UCSD-AML1 (cell line): ENCODE measurements at regions not wholly inside any gene's neighbourhood (a gene's known extent, or its start where the extent isn't known, plus 50 kb on each side); places are given as distances from the start of the nearest gene placed in this dataset.
"Not testable (repeated sequence)": the region's sequence is repeated elsewhere in the genome, so short reads cannot be mapped to it uniquely, and the experiment has no call there.

Experiments used
- DNase-seq: peaks from one replicate; lab custom pipeline; 2025; ENCODE audit not compliant: unreplicated experiment; lab: John Stamatoyannopoulos, UW

DNA sequence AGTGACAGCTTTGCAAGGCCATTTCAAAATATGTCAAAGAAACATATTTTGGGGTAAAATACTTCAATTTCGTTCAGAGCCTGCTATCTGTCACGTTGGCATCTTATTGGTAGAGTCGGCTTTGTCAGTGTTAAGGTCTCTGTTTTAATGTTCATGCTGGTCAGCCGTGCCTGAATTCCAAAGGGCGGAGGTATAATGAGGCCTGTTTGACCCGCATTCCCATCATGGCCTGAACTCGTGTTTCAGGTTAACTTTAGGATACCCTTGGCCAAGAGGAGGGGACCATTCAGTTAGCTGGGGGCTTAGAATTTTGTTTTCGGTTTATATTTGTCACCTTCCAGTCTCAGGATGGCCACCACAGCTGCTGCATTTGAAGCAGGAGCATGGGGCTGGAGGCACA is 236.4 kb downstream of the NFATC2 start:
- DNase-seq = no peak

GRCh38 chr20:51305316-51306052 is 237.0 kb downstream of the NFATC2 start:
- DNase-seq = no peak

DNA sequence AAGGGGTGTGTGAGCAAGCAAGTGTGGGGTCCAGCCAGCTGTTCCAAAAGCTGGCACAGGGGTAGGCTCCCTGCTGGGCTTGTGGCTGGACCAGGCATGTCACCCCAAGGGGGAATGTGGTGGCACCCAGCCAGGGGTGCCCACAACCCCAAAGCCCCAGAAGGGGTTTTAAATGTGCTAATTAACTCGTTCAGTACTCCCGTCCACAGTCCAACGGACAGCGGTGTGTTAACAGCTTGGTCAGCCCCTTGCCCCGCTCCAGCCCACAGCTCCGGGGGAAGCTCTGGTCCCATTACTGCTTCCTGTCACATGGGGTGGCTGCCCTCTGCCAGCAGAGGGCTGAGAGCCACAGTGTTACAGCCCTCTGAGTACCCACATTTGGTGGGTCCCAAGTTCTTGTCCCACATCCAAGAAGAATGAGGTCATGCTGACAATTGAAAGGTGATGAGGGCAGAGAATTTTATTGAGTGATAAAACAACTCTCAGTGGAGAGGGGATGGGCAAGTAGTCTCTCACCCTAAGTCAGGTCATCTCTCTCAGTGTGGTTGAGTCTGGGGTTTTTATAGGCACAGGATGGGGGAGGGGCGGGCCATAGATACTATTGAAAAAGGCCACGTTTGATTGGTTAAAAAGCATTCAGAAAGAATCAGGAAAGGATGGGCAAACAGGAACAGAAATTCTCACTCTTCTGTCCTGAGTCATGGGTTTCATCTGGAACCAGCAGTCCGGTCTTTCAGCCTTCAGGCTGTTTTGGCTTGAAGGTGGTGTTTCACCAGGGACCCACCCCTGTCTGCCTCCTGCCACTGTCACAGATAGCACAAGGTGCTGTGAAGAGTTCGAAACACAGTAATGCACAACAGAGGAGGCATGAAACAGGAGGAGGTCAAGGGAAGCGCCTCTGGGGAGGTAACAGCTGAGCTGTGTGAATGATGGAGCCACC is 238.5 kb downstream of the NFATC2 start:
- no peak for DNase-seq

GRCh38 chr20:51301026-51301425 is 241.5 kb downstream of the NFATC2 start:
- DNase-seq = no peak

DNA sequence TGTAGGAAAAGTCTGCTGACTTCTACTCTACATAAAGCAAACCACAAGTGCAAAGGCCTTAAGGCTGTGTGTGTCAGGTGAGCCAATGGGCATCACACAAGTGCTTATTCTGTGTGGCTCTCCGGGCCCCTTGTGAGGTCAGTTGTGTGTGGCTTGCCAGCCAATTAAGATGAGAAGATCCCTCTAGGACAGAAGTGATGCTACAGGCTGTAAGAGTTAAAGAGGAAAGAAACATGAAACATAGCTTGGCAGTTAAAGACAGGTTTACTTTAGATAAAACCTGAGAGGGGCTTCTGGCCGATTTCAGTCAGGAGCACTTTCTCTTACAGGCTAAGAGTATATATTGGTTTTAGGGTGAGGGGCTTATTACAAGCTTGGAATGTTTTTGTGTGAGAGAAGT is 242.4 kb downstream of the NFATC2 start:
- no peak for DNase-seq

- DNase-seq = no peak
These were observed 243.1 kb downstream of the NFATC2 start for GRCh38 chr20:51299413-51299812.

- DNase-seq = no peak
These were observed 244.3 kb downstream of the NFATC2 start for GRCh38 chr20:51298141-51298749.

DNA sequence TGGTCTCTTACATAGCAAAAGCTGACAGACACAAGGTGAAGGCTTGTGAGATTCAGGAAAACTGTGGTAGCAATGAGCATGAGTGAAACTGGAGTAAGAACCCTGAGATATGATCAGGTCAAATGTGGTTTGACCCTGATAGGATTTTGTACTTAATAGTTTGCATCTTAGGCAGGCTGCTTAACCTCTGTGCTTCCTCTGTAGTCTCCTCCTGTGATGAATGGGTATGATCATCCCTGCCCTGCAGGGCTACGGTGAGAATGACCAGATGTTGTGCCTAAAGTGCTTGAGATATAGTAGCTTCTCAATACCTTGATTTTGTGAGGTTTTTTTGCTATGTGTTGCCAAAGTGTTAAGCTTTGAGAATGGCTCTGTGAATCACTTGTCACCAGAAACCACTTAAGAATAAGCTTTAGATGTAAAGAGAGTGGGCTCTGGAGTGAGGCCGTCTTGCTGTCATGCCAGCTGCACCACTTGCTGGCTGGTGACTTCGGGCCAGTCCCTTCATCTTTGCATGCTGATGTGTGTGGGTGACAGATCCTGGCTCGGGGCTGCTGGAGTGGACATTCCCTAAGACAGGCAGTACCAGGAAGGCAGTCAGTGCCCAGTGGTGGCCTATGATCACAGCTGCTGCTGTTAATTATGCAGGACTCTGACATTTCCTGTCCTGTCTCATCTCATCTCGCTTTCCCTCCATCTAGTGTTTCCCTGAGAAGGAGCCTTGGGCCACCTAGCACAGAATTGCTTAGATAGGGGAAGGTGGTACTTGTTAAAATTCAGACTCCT is 254.7 kb downstream of the NFATC2 start:
- no peak for DNase-seq

- DNase-seq = no peak
These were observed 255.8 kb downstream of the NFATC2 start for GRCh38 chr20:51286758-51287157.

- no peak for DNase-seq
These were observed 256.8 kb downstream of the NFATC2 start for GRCh38 chr20:51285684-51286083.

DNA sequence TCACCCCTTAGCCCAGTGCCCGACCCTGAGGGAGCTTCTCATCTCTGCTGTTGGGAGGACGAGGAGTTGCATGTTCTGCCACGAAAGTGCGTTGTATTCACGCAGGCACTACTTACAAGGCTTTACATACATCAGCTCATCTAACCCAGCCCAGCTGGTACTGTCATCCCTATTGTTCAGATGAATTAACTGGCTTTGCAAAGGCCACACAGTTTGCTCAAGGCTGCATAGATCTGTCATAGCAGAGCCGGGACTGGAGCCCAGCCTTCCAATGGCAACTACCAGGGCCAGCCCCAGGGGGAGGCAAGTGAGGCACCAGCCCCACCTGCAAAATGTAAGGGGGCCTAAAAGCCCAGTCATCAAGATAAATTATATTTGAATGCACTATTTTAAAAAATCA is 257.6 kb downstream of the NFATC2 start:
- DNase-seq = no peak

GRCh38 chr20:51284176-51284575 is 258.3 kb downstream of the NFATC2 start:
- no peak for DNase-seq

DNA sequence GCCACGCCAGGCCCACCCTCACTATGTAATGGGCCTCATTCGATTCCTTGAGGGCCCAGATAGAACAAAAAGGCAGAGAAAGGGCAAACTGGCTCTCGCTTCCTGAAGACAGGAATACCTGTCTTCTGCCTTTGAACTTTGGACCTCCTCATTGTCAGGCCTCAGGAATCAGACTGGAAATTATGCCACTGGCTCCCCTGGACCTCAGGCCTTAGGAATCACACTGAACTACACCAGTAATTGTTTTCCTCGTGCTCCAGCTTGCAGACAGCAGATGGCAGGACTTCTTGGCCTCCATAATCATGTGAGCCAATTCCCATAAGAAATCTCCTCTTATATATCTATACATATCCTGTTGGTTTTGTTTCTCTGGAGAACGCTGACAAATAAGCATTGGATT is 258.6 kb upstream of the KCNG1 start:
- no peak for DNase-seq

DNA sequence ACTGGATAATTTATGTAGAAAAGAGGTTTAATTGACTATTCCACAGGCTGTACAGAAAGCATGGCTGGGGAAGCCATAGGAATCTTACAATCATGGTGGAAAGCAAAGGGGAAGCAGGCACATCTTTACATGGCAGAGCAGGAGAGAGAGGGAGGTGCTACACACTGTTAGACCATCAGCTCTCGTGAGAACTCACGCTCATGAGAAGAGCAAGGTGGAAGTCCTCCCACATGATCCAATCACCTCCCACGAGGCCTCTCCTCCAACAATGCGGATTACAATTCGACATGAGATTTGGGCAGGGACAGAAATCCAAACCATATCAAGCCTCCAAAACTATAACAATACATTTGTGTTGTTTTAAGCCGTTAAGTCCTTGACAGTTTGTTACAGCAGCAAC is 257.1 kb upstream of the KCNG1 start:
- no peak for DNase-seq

- no peak for DNase-seq
These were observed 255.1 kb upstream of the KCNG1 start for GRCh38 chr20:51277961-51278360.

DNA sequence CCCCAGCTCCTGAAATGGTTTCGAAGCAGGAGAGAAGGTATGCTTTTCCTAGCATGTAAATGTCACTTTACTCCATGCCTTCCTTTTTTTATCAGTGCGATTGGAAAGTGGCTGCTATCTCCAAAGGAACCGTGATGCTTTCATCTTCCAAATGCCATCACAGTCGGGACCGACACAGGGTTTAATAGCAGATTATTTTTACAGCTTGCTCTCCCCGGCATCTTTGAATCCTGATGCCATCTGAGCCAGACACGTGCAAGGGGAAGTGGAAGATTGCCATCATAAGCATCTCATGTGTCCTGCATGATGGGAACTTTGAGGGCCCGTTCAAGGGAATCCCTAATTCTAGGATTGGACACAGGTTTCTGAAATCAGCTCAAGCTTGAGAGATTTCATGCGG is 253.4 kb upstream of the KCNG1 start:
- no peak for DNase-seq

DNA sequence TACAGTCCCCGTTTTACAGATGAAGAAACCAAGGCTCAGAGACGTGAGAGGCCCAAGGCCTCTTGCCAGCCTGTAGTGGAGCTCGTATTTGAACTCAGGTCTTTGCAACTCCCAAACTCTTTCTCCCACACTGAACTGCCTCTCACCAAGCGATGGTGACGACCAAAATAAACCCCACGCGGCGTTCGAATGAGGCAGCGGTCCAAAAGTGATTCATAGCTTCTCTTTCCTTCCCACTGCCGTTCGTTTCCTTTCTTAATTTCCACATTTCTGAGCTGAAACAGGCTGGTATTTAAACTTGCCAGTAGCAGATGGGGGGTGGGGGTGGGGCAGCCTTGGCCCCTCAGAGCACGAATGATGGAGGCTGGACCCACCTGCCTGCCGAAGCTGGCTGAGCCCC is 252.9 kb upstream of the KCNG1 start:
- no peak for DNase-seq

GRCh38 chr20:51275181-51275580 is 252.3 kb upstream of the KCNG1 start:
- DNase-seq = no peak

DNA sequence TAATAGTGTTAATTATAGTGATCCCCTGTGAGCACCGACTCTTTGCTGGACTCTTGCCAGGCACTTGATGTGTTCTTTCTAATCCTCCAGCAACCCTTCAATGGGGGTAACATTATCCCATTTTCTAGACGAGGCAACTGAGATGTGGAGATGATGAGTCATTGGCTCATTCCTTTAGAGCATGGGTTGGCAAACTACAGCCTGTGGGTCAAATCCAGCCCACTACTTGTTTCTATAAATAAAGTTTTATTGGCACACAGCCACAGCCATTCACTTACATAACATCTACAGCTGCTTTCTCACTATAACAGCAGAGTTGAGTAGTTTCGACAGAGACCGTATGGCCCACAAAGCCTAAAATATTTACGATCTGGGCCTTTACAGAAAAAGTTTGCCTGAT is 249.5 kb upstream of the KCNG1 start:
- no peak for DNase-seq

- DNase-seq = no peak
These were observed 249.0 kb upstream of the KCNG1 start for GRCh38 chr20:51271931-51272330.

DNA sequence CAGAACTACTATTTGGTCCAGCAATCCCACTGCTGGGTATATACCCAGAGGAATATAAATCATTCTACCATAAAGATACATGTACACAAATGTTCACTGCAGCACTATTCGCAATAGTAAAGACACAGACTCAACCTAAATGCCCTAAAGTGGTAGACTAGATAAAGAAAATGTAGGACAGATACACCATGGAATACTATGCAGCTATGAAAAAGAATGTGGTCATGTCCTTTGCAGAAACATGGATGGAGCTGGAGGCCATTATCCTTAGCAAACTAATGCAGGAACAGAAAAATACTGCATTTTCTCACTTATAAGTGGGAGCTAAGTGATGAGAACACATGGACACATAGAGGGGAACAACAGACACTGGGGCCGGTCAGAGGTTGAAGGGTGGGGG is 248.4 kb upstream of the KCNG1 start:
- DNase-seq = not testable (repeated sequence)
